ENCODE measurements at regions not wholly inside any gene's neighbourhood (a gene's known extent, or its start where the extent isn't known, plus 50 kb on each side); places are given as distances from the start of the nearest gene placed in this dataset.
"Not testable (repeated sequence)": the region's sequence is repeated elsewhere in the genome, so short reads cannot be mapped to it uniquely, and the experiment has no call there.

- H3K9me3 ChIP-seq = no peaks in the 10 kb centered on the region
- no peak for DNase-seq
- intact Hi-C loops (cut with DNase I; ENCODE audit: low total_unique reads) = loop anchor here (5.0 kb wide), 1 partner anchor 458 kb away; no protein-coding TSS in a partner anchor
- no peaks in the 10 kb centered on the region for H3K27me3 ChIP-seq
- TF ChIP-seq POLR2A (IDR thresholded peaks at IDR 0.05) (peak in 1 of 2 donors; percentile 6), CTCF (IDR thresholded peaks at IDR 0.05 in 4 of 5, conservative IDR thresholded peaks at IDR 0.05 in 1 of 5) (no peak)
- in situ Hi-C loops (cut with MboI; ENCODE audit: low sequenced_read_pairs in 4 of 4) = no loop called here
- H3K4me1 ChIP-seq = peaks cover 22 to 25% of the 10 kb centered on the region in 2 donors
- no peak overlapping the region for H3K4me3 ChIP-seq
- no peaks in the 10 kb centered on the region for H3K36me3 ChIP-seq
- ATAC-seq = peak; percentile 93 to 98
- H3K27ac ChIP-seq = peak overlapping the region; percentile 76 to 87 (median 81)
Measured at GRCh38 chr21:35190201-35190701, 141.1 kb upstream of the RUNX1 start.

GRCh38 chr21:35189077-35189863 is 140.2 kb upstream of the RUNX1 start:
- ATAC-seq (no peak), DNase-seq (no peak)
- intact Hi-C loops (cut with DNase I; ENCODE audit: low total_unique reads) (loop anchor here (1.0 kb wide), 1 partner anchor 141 kb away; no protein-coding TSS in a partner anchor), in situ Hi-C loops (cut with MboI; ENCODE audit: low sequenced_read_pairs in 4 of 4) (no loop called here)
- TF ChIP-seq POLR2A (IDR thresholded peaks at IDR 0.05) (no peak), CTCF (IDR thresholded peaks at IDR 0.05 in 4 of 5, conservative IDR thresholded peaks at IDR 0.05 in 1 of 5) (no peak)
- peaks cover 22 to 25% of the 10 kb centered on the region in 2 donors for H3K4me1 ChIP-seq
- H3K4me3 ChIP-seq = peak overlapping the region in 1 of 4 donors; percentile 15
- no peaks in the 10 kb centered on the region for H3K27me3 ChIP-seq
- no peaks in the 10 kb centered on the region for H3K9me3 ChIP-seq
- peak overlapping the region; percentile 76 to 87 (median 81) for H3K27ac ChIP-seq
- no peaks in the 10 kb centered on the region for H3K36me3 ChIP-seq

GRCh38 chr21:35183389-35183788 is 134.3 kb upstream of the RUNX1 start:
- H3K27ac ChIP-seq; intact Hi-C loops (cut with DNase I; ENCODE audit: low total_unique reads); DNase-seq; in situ Hi-C loops (cut with MboI; ENCODE audit: low sequenced_read_pairs in 4 of 4); H3K36me3 ChIP-seq; ATAC-seq; H3K4me3 ChIP-seq; H3K4me1 ChIP-seq; H3K27me3 ChIP-seq; H3K9me3 ChIP-seq: not testable (repeated sequence)

GRCh38 chr21:35179990-35180540 is 131.0 kb upstream of the RUNX1 start:
- no peak overlapping the region for H3K27ac ChIP-seq
- no peaks in the 10 kb centered on the region for H3K36me3 ChIP-seq
- no peaks in the 10 kb centered on the region for H3K27me3 ChIP-seq
- intact Hi-C loops (cut with DNase I; ENCODE audit: low total_unique reads) = no loop called here
- in situ Hi-C loops (cut with MboI; ENCODE audit: low sequenced_read_pairs in 4 of 4) = no loop called here
- no peak for DNase-seq
- H3K4me3 ChIP-seq = no peak overlapping the region
- no peaks in the 10 kb centered on the region for H3K9me3 ChIP-seq
- no peaks in the 10 kb centered on the region for H3K4me1 ChIP-seq
- ATAC-seq = no peak
- TF ChIP-seq CTCF (IDR thresholded peaks at IDR 0.05 in 4 of 5, conservative IDR thresholded peaks at IDR 0.05 in 1 of 5) (no peak), POLR2A (IDR thresholded peaks at IDR 0.05) (no peak)

GRCh38 chr21:35178827-35179226 is 129.7 kb upstream of the RUNX1 start:
- in situ Hi-C loops (cut with MboI; ENCODE audit: low sequenced_read_pairs in 4 of 4) = no loop called here
- Histone ChIP-seq H3K36me3 (no peaks in the 10 kb centered on the region), H3K4me3 (no peak overlapping the region), H3K27ac (no peak overlapping the region), H3K27me3 (no peaks in the 10 kb centered on the region), H3K4me1 (no peaks in the 10 kb centered on the region), H3K9me3 (no peaks in the 10 kb centered on the region)
- intact Hi-C loops (cut with DNase I; ENCODE audit: low total_unique reads) = no loop called here
- ATAC-seq (peak in 1 of 2 donors; percentile 30), DNase-seq (no peak)
- TF ChIP-seq CTCF (IDR thresholded peaks at IDR 0.05 in 4 of 5, conservative IDR thresholded peaks at IDR 0.05 in 1 of 5) (no peak), POLR2A (IDR thresholded peaks at IDR 0.05) (no peak)
